Neural cell (in vitro differentiated cells): ENCODE measurements at regions not wholly inside any gene's neighbourhood (a gene's known extent, or its start where the extent isn't known, plus 50 kb on each side); places are given as distances from the start of the nearest gene placed in this dataset.

Experiments
- H2AFZ ChIP-seq: fragments of 200-600, 300-800 bp; sonication (generic), shearing (Covaris generic); 2 replicates; pipeline ENCODE4 v1.6.0; 2014; ENCODE audit warnings: low read depth, mild to moderate bottlenecking, antibody characterized with exemption, low read length, moderate library complexity
- H3F3A ChIP-seq: fragments of 200-600 bp; shearing (Covaris generic); 2 replicates; pipeline ENCODE4 v1.6.1; 2016; ENCODE audit warnings: mild to moderate bottlenecking, moderate library complexity, mixed read lengths, antibody characterized with exemption, low read length; ENCODE audit not compliant: insufficient read depth, poor library complexity, severe bottlenecking
- H3K27ac ChIP-seq: fragments of 200-600, 300-800 bp; sonication (generic), shearing (Covaris generic); 2 replicates; pipeline ENCODE4 v1.5.1; 2014; ENCODE audit warnings: mild to moderate bottlenecking, low read length, moderate library complexity
- H3K27me3 ChIP-seq: fragments of 300-800, 200-600 bp; sonication (generic), shearing (Covaris generic); 2 replicates; pipeline ENCODE4 v1.6.0; 2014; ENCODE audit warnings: mild to moderate bottlenecking, low read depth, low read length, moderate library complexity; ENCODE audit not compliant: insufficient read depth
- H3K36me3 ChIP-seq: fragments of 300-800, 200-600 bp; sonication (generic), shearing (Covaris generic); 2 replicates; pipeline ENCODE4 v1.5.1; 2014; ENCODE audit warnings: mild to moderate bottlenecking, antibody characterized with exemption, low read length, moderate library complexity; ENCODE audit not compliant: insufficient read depth
- H3K4me2 ChIP-seq: fragments of 300-800, 200-600 bp; sonication (generic), shearing (Covaris generic); 2 replicates; pipeline ENCODE4 v1.6.0; 2014; ENCODE audit warnings: mild to moderate bottlenecking, low read length
- H3K4me3 ChIP-seq: fragments of 300-800, 200-600 bp; sonication (generic), shearing (Covaris generic); 2 replicates; pipeline ENCODE4 v1.5.1; 2014; ENCODE audit warnings: mild to moderate bottlenecking, low read length, moderate library complexity
- H3K79me2 ChIP-seq: fragments of 200-600 bp; shearing (Covaris generic); replicated peaks from 2 replicates; pipeline ENCODE4 v1.6.0; 2014; ENCODE audit warnings: mild to moderate bottlenecking, low read length, moderate library complexity; ENCODE audit not compliant: insufficient read depth
- H3K9ac ChIP-seq: fragments of 300-800, 200-600 bp; sonication (generic), shearing (Covaris generic); 2 replicates; pipeline ENCODE4 v1.6.1; 2016; ENCODE audit warnings: mild to moderate bottlenecking, low read length, mixed read lengths
- H3K9me2 ChIP-seq: fragments of 200-600 bp; shearing (Covaris generic); 2 replicates; pipeline ENCODE4 v1.6.1; 2016; ENCODE audit warnings: mild to moderate bottlenecking, low read length, mixed read lengths; ENCODE audit not compliant: insufficient read depth
- H3K9me3 ChIP-seq: fragments of 200-600, 300-800 bp; sonication (generic), shearing (Covaris generic); 2 replicates; pipeline ENCODE4 v1.6.1; 2016; ENCODE audit warnings: mild to moderate bottlenecking, mixed run types, low read length, moderate library complexity, mixed read lengths
- H4K20me1 ChIP-seq: fragments of 200-600 bp; shearing (Covaris generic); 2 replicates; pipeline ENCODE4 v1.6.1; 2016; ENCODE audit warnings: mild to moderate bottlenecking, mixed run types; ENCODE audit not compliant: insufficient read depth
- CTCF ChIP-seq: fragments of 450-650 bp; IDR thresholded peaks from 2 replicates; pipeline ENCODE4 v1.5.1; 2014; ENCODE audit warnings: antibody characterized with exemption, mild to moderate bottlenecking, moderate library complexity; ENCODE audit not compliant: poor library complexity, severe bottlenecking
- EP300 ChIP-seq: fragments of 450-650 bp; conservative IDR thresholded peaks from 2 replicates; pipeline ENCODE4 v1.6.1; 2014; ENCODE audit warnings: antibody characterized with exemption, mild to moderate bottlenecking, moderate library complexity; ENCODE audit not compliant: poor library complexity, severe bottlenecking
- EZH2 ChIP-seq: fragments of 200-600, 300-800 bp; shearing (Covaris generic), sonication (generic); IDR thresholded peaks from 2 replicates; pipeline ENCODE4 v1.6.1; 2014; ENCODE audit warnings: antibody characterized with exemption, low read length, borderline replicate concordance, mild to moderate bottlenecking; ENCODE audit not compliant: insufficient read depth, poor library complexity, severe bottlenecking
- MXI1 ChIP-seq: fragments of 450-650 bp; conservative IDR thresholded peaks from 2 replicates; pipeline ENCODE4 v1.6.1; 2014; ENCODE audit warnings: antibody characterized with exemption, mild to moderate bottlenecking; ENCODE audit not compliant: poor library complexity, severe bottlenecking
- POLR2AphosphoS5 ChIP-seq: IDR thresholded peaks from 2 replicates; pipeline ENCODE4 v1.6.1; 2012
- RAD21 ChIP-seq: fragments of 450-650 bp; conservative IDR thresholded peaks from 2 replicates; pipeline ENCODE4 v1.6.1; 2014; ENCODE audit warnings: antibody characterized with exemption, mild to moderate bottlenecking, moderate library complexity
- REST ChIP-seq: IDR thresholded peaks from 2 replicates; pipeline ENCODE4 v1.6.1; 2012; ENCODE audit warnings: borderline replicate concordance
- SMC3 ChIP-seq: fragments of 450-650 bp; conservative IDR thresholded peaks from 2 replicates; pipeline ENCODE4 v1.6.1; 2014; ENCODE audit warnings: antibody characterized with exemption, mild to moderate bottlenecking, moderate library complexity; ENCODE audit not compliant: poor library complexity
- TAF1 ChIP-seq: IDR thresholded peaks from 2 replicates; pipeline ENCODE4 v1.6.1; 2012; ENCODE audit warnings: low read depth

- TF ChIP-seq MXI1 = no peak
- no peak for TF ChIP-seq TAF1
- no peak for TF ChIP-seq RAD21
- no peak for TF ChIP-seq POLR2AphosphoS5
- TF ChIP-seq EP300 = no peak
- no peak for TF ChIP-seq SMC3
- TF ChIP-seq REST = no peak
- no peak for TF ChIP-seq EZH2
- TF ChIP-seq CTCF = no peak
- H3K9me3 ChIP-seq = no peaks in the 10 kb centered on the region
- no peak overlapping the region for H3K27ac ChIP-seq
- no peaks in the 10 kb centered on the region for H4K20me1 ChIP-seq
- no peaks in the 10 kb centered on the region for H3K36me3 ChIP-seq
- H3K79me2 ChIP-seq = no peaks in the 10 kb centered on the region
- H3K4me3 ChIP-seq = no peak overlapping the region
- H3K4me2 ChIP-seq = no peak overlapping the region
- no peaks in the 10 kb centered on the region for H3K27me3 ChIP-seq
- no peak overlapping the region for H2AFZ ChIP-seq
- H3F3A ChIP-seq = no peaks in the 10 kb centered on the region
- H3K9ac ChIP-seq = no peak overlapping the region
- H3K9me2 ChIP-seq = no peaks in the 10 kb centered on the region
These were observed 622.2 kb upstream of the CNTN5 start for GRCh38 chr11:98398508-98398907.

GRCh38 chr11:98409069-98409468 is 611.7 kb upstream of the CNTN5 start:
- H3F3A ChIP-seq = no peaks in the 10 kb centered on the region
- H2AFZ ChIP-seq = no peak overlapping the region
- no peak overlapping the region for H3K9ac ChIP-seq
- no peaks in the 10 kb centered on the region for H3K9me3 ChIP-seq
- no peak overlapping the region for H3K27ac ChIP-seq
- H3K4me3 ChIP-seq = no peak overlapping the region
- no peaks in the 10 kb centered on the region for H3K9me2 ChIP-seq
- TF ChIP-seq POLR2AphosphoS5 = no peak
- no peak for TF ChIP-seq RAD21
- TF ChIP-seq MXI1 = no peak
- no peak for TF ChIP-seq TAF1
- TF ChIP-seq REST = no peak
- TF ChIP-seq SMC3 = no peak
- no peak for TF ChIP-seq CTCF
- TF ChIP-seq EZH2 = no peak
- H3K4me2 ChIP-seq = no peak overlapping the region
- no peaks in the 10 kb centered on the region for H3K36me3 ChIP-seq
- H3K79me2 ChIP-seq = no peaks in the 10 kb centered on the region
- no peaks in the 10 kb centered on the region for H3K27me3 ChIP-seq
- H4K20me1 ChIP-seq = no peaks in the 10 kb centered on the region
